ENCODE measurements at regions not wholly inside any gene's neighbourhood (a gene's known extent, or its start where the extent isn't known, plus 50 kb on each side); places are given as distances from the start of the nearest gene placed in this dataset.
"Not testable (repeated sequence)": the region's sequence is repeated elsewhere in the genome, so short reads cannot be mapped to it uniquely, and the experiment has no call there.

GRCh38 chr5:87150630-87151029 lies 117.1 kb upstream of the RASA1 start:
- peak; percentile 26 for DNase-seq

GRCh38 chr5:87151547-87151946 lies 116.1 kb upstream of the RASA1 start:
- peak; percentile 85 for DNase-seq

GRCh38 chr5:87152886-87153285 lies 114.8 kb upstream of the RASA1 start:
- no peak for DNase-seq

- DNase-seq, result no peak
Observed at GRCh38 chr5:87154191-87154590, 113.5 kb upstream of the RASA1 start.

GRCh38 chr5:87155106-87155505 lies 112.6 kb upstream of the RASA1 start:
- DNase-seq, result no peak

- no peak for DNase-seq
Observed at GRCh38 chr5:87156631-87157030, 111.1 kb upstream of the RASA1 start.

GRCh38 chr5:87164409-87164808 lies 103.3 kb upstream of the RASA1 start:
- peak; percentile 20 for DNase-seq

GRCh38 chr5:87169300-87169991 lies 98.2 kb upstream of the RASA1 start:
- peak; percentile 26 for DNase-seq

GRCh38 chr5:87170799-87171198 lies 96.9 kb upstream of the RASA1 start:
- no peak for DNase-seq

GRCh38 chr5:87182649-87183048 lies 85.0 kb upstream of the RASA1 start:
- no peak for DNase-seq

- no peak for DNase-seq
Observed at GRCh38 chr5:87183896-87184295, 83.8 kb upstream of the RASA1 start.

- DNase-seq, result no peak
Observed at GRCh38 chr5:87184605-87185004, 83.1 kb upstream of the RASA1 start.

GRCh38 chr5:87185838-87186237 lies 81.8 kb upstream of the RASA1 start:
- peak; percentile 37 for DNase-seq

GRCh38 chr5:87188391-87188790 lies 79.3 kb upstream of the RASA1 start:
- DNase-seq, result no peak

- DNase-seq, result no peak
Observed at GRCh38 chr5:87190041-87190440, 77.6 kb upstream of the RASA1 start.

- no peak for DNase-seq
Observed at GRCh38 chr5:87190687-87191086, 77.0 kb upstream of the RASA1 start.

- DNase-seq, result no peak
Observed at GRCh38 chr5:87191645-87192044, 76.0 kb upstream of the RASA1 start.

- peak; percentile 82 for DNase-seq
Observed at GRCh38 chr5:87195104-87195591, 72.5 kb upstream of the RASA1 start.

GRCh38 chr5:87195616-87196015 lies 72.1 kb upstream of the RASA1 start:
- peak; percentile 47 for DNase-seq

- no peak for DNase-seq
Observed at GRCh38 chr5:87198010-87198409, 69.7 kb upstream of the RASA1 start.

- DNase-seq, result not testable (repeated sequence)
Observed at GRCh38 chr5:87199246-87199645, 68.4 kb upstream of the RASA1 start.

GRCh38 chr5:87199704-87200103 lies 68.0 kb upstream of the RASA1 start:
- not testable (repeated sequence) for DNase-seq

GRCh38 chr5:87210076-87210475 lies 57.6 kb upstream of the RASA1 start:
- DNase-seq, result no peak

- DNase-seq, result no peak
Observed at GRCh38 chr5:87210743-87211142, 56.9 kb upstream of the RASA1 start.

- no peak for DNase-seq
Observed at GRCh38 chr5:87211676-87212075, 56.0 kb upstream of the RASA1 start.

Data from dermis blood vessel endothelial cell (primary cell).